Endodermal cell (in vitro differentiated cells): ENCODE measurements at regions not wholly inside any gene's neighbourhood (a gene's known extent, or its start where the extent isn't known, plus 50 kb on each side); places are given as distances from the start of the nearest gene placed in this dataset.
"Not testable (repeated sequence)": the region's sequence is repeated elsewhere in the genome, so short reads cannot be mapped to it uniquely, and the experiment has no call there.

Experiments
- DNase-seq: peaks from one replicate; pipeline ENCODE4 v3.0.0-alpha.2; 2017
- H3K27ac ChIP-seq: 2 replicates; pipeline ENCODE4 v1.5.1; 2013; ENCODE audit warnings: mild to moderate bottlenecking, low read depth, low read length, moderate library complexity
- H3K27me3 ChIP-seq: 2 replicates; pipeline ENCODE4 v1.6.1; 2013; ENCODE audit warnings: mild to moderate bottlenecking, low read length, moderate library complexity; ENCODE audit not compliant: insufficient read depth, control insufficient read depth, poor library complexity, severe bottlenecking
- H3K36me3 ChIP-seq: 2 replicates; pipeline ENCODE4 v1.7.0; 2013; ENCODE audit warnings: mild to moderate bottlenecking, low read length, moderate library complexity; ENCODE audit not compliant: control insufficient read depth, insufficient read depth
- H3K4me1 ChIP-seq: one replicate; pipeline ENCODE4 v1.7.0; 2013; ENCODE audit warnings: low read length; ENCODE audit not compliant: control insufficient read depth, insufficient read depth
- H3K4me3 ChIP-seq: 2 replicates; pipeline ENCODE4 v1.5.1; 2013; ENCODE audit warnings: mild to moderate bottlenecking, low read length, moderate library complexity
- H3K9ac ChIP-seq: 2 replicates; pipeline ENCODE4 v1.6.1; 2013; ENCODE audit warnings: mild to moderate bottlenecking, low read length, moderate library complexity; ENCODE audit not compliant: poor library complexity, severe bottlenecking; ENCODE audit errors: extremely low read depth
- H3K9me3 ChIP-seq: 2 replicates; pipeline ENCODE4 v1.6.1; 2013; ENCODE audit warnings: mild to moderate bottlenecking, low read length, moderate library complexity; ENCODE audit not compliant: control insufficient read depth
- H3K27ac Mint-ChIP-seq: 2 replicates; pipeline ENCODE4 v1.8.0; 2020; ENCODE audit warnings: mixed read lengths
- H3K27me3 Mint-ChIP-seq: 2 replicates; pipeline ENCODE4 v1.8.0; 2021; ENCODE audit warnings: mild to moderate bottlenecking, mixed read lengths; ENCODE audit not compliant: insufficient read depth
- H3K36me3 Mint-ChIP-seq: 2 replicates; pipeline ENCODE4 v1.8.0; 2020; ENCODE audit warnings: low read depth, mixed read lengths
- H3K4me1 Mint-ChIP-seq: 2 replicates; pipeline ENCODE4 v1.8.0; 2020; ENCODE audit warnings: mixed read lengths
- H3K4me3 Mint-ChIP-seq: 2 replicates; pipeline ENCODE4 v1.8.0; 2020; ENCODE audit warnings: mild to moderate bottlenecking, moderate library complexity, mixed read lengths
- H3K9me3 Mint-ChIP-seq: 2 replicates; pipeline ENCODE4 v1.8.0; 2020; ENCODE audit warnings: mild to moderate bottlenecking, mixed read lengths
- CTCF ChIP-seq: fragments of 200-600 bp; sonication (generic); conservative IDR thresholded peaks from 2 replicates; pipeline ENCODE4 v1.5.0; 2021; ENCODE audit warnings: antibody characterized with exemption, mild to moderate bottlenecking
- WGBS, 2 experiments: methylation state at CpG; one replicate each; pipeline versions ENCODE4 v1.1.5 to v1.1.7; 2013; ENCODE audit warnings: missing lambda C conversion rate in 2 of 2, mixed read lengths in 1 of 2; ENCODE audit not compliant: insufficient coverage in 1 of 2, insufficient read length in 1 of 2; 5-methylcytosine and 5-hydroxymethylcytosine counted together

GRCh38 chr7:6882321-6882721 lies 56.2 kb upstream of the CCZ1B start:
- WGBS, 2 experiments = 92 to 96% methylated on average over 8 of the region's 8 CpGs
- H3K4me1 ChIP-seq, H3K36me3 ChIP-seq, H3K9me3 Mint-ChIP-seq, H3K27me3 ChIP-seq, H3K4me1 Mint-ChIP-seq, DNase-seq, H3K27ac Mint-ChIP-seq, H3K9ac ChIP-seq, H3K27ac ChIP-seq, H3K4me3 Mint-ChIP-seq, H3K9me3 ChIP-seq, H3K4me3 ChIP-seq, H3K36me3 Mint-ChIP-seq: not testable (repeated sequence)
- H3K27me3 Mint-ChIP-seq = peaks cover 16% of the 10 kb centered on the region

GRCh38 chr7:6883756-6884155 lies 57.7 kb upstream of the CCZ1B start:
- H3K36me3 Mint-ChIP-seq, DNase-seq, H3K9ac ChIP-seq, H3K4me1 ChIP-seq, H3K27ac ChIP-seq, H3K27me3 ChIP-seq, H3K9me3 Mint-ChIP-seq, H3K4me3 Mint-ChIP-seq, H3K9me3 ChIP-seq, H3K4me3 ChIP-seq, H3K4me1 Mint-ChIP-seq, H3K36me3 ChIP-seq, H3K27ac Mint-ChIP-seq: not testable (repeated sequence)
- peaks cover 16% of the 10 kb centered on the region for H3K27me3 Mint-ChIP-seq
- WGBS, 2 experiments = 91 to 93% methylated on average over 4 to 10 of the region's 10 CpGs

GRCh38 chr7:6886198-6886597 lies 60.1 kb upstream of the CCZ1B start:
- Histone ChIP-seq H3K4me1 (peaks cover 4% of the 10 kb centered on the region), H3K9me3 (no peaks in the 10 kb centered on the region), H3K27me3 (no peaks in the 10 kb centered on the region), H3K36me3 (no peaks in the 10 kb centered on the region), H3K9ac (no peak overlapping the region), H3K4me3 (no peak overlapping the region), H3K27ac (no peak overlapping the region)
- Mint-ChIP-seq H3K27me3 (peaks cover 12% of the 10 kb centered on the region), H3K4me3 (no peak overlapping the region), H3K36me3 (no peaks in the 10 kb centered on the region), H3K4me1 (peaks cover 9% of the 10 kb centered on the region), H3K27ac (no peak overlapping the region), H3K9me3 (peaks cover 4% of the 10 kb centered on the region)
- WGBS, 2 experiments = 87 to 98% methylated on average over 5 to 8 of the region's 8 CpGs
- no peak for DNase-seq
- no peak for TF ChIP-seq CTCF

GRCh38 chr7:6888267-6889045 lies 62.4 kb upstream of the CCZ1B start:
- not testable (repeated sequence) for H3K4me1 ChIP-seq, H3K27me3 ChIP-seq, H3K36me3 Mint-ChIP-seq, H3K4me3 Mint-ChIP-seq, H3K4me3 ChIP-seq, H3K27me3 Mint-ChIP-seq, H3K36me3 ChIP-seq, H3K9me3 Mint-ChIP-seq, DNase-seq, H3K9me3 ChIP-seq, H3K27ac ChIP-seq, H3K9ac ChIP-seq
- WGBS, 2 experiments = 85 to 90% methylated on average over 12 to 13 of the region's 13 CpGs
- TF ChIP-seq CTCF = peak; percentile 26
- Mint-ChIP-seq H3K4me1 (peaks cover 16% of the 10 kb centered on the region), H3K27ac (peak overlapping the region; percentile 40)
